Thoracic aorta (tissue), 2 donors: ENCODE measurements at regions not wholly inside any gene's neighbourhood (a gene's known extent, or its start where the extent isn't known, plus 50 kb on each side); places are given as distances from the start of the nearest gene placed in this dataset.

Experiments used
- ATAC-seq: fragments of 150-250 bp; one replicate; pipeline ENCODE4 v1.8.0; 2017; ENCODE audit warnings: low read depth; ENCODE audit not compliant: insufficient number of reproducible peaks, low FRiP score
- DNase-seq: peaks from one replicate; pipeline ENCODE4 v3.0.0-alpha.2; 2020; ENCODE audit warnings: low spot score
- H3K27ac ChIP-seq, 2 donors: fragments of 200-600 bp; sonication (generic); 1 replicate in 1 of 2; 2 replicates in 1 of 2; pipeline ENCODE4 v1.5.1; 2016; ENCODE audit warnings: mild to moderate bottlenecking in 2 of 2, moderate library complexity in 2 of 2
- H3K27me3 ChIP-seq: fragments of 200-600 bp; sonication (generic); replicated peaks from 2 replicates; pipeline ENCODE4 v1.6.0; 2016; ENCODE audit warnings: mild to moderate bottlenecking; ENCODE audit not compliant: insufficient read depth
- H3K36me3 ChIP-seq: fragments of 200-600 bp; sonication (generic); one replicate; pipeline ENCODE4 v1.5.1; 2016
- H3K4me1 ChIP-seq, 2 donors: fragments of 200-600 bp; sonication (generic); 1 replicate in 1 of 2; 2 replicates in 1 of 2; pipeline versions ENCODE4 v1.5.1 to v1.6.0; 2016; ENCODE audit warnings: low read depth in 2 of 2, mild to moderate bottlenecking in 1 of 2; ENCODE audit not compliant: control insufficient read depth in 1 of 2
- H3K4me3 ChIP-seq: fragments of 200-600 bp; sonication (generic); 2 replicates; pipeline ENCODE4 v1.5.1; 2016; ENCODE audit warnings: mild to moderate bottlenecking
- H3K9me3 ChIP-seq: fragments of 200-600 bp; sonication (generic); 2 replicates; pipeline ENCODE4 v1.5.1; 2016
- CTCF ChIP-seq: fragments of 200-600 bp; sonication (generic); IDR thresholded peaks from one replicate; pipeline ENCODE4 v1.5.1; 2019; ENCODE audit warnings: antibody characterized with exemption

GRCh38 chr13:75993823-75994222, 357.7 kb downstream of the LMO7 start:
- no peak for TF ChIP-seq CTCF
- no peaks in the 10 kb centered on the region for H3K36me3 ChIP-seq
- no peak overlapping the region for H3K27ac ChIP-seq
- no peaks in the 10 kb centered on the region for H3K27me3 ChIP-seq
- no peaks in the 10 kb centered on the region for H3K9me3 ChIP-seq
- H3K4me3 ChIP-seq = no peak overlapping the region
- no peaks in the 10 kb centered on the region for H3K4me1 ChIP-seq
- no peak for DNase-seq
- no peak for ATAC-seq

GRCh38 chr13:75993241-75993640, 357.1 kb downstream of the LMO7 start:
- Histone ChIP-seq H3K27ac (no peak overlapping the region), H3K36me3 (no peaks in the 10 kb centered on the region), H3K9me3 (no peaks in the 10 kb centered on the region), H3K4me1 (no peaks in the 10 kb centered on the region), H3K4me3 (no peak overlapping the region), H3K27me3 (no peaks in the 10 kb centered on the region)
- DNase-seq = no peak
- ATAC-seq = no peak
- TF ChIP-seq CTCF = no peak

- H3K27ac ChIP-seq = no peak overlapping the region
- no peaks in the 10 kb centered on the region for H3K36me3 ChIP-seq
- no peak for ATAC-seq
- H3K4me1 ChIP-seq = no peaks in the 10 kb centered on the region
- no peaks in the 10 kb centered on the region for H3K27me3 ChIP-seq
- H3K9me3 ChIP-seq = no peaks in the 10 kb centered on the region
- TF ChIP-seq CTCF = no peak
- DNase-seq = no peak
- H3K4me3 ChIP-seq = no peak overlapping the region
Observed at GRCh38 chr13:75986818-75987217, 350.7 kb downstream of the LMO7 start.

GRCh38 chr13:75985132-75985531, 349.0 kb downstream of the LMO7 start:
- Histone ChIP-seq H3K27me3 (no peaks in the 10 kb centered on the region), H3K4me1 (no peaks in the 10 kb centered on the region), H3K9me3 (no peaks in the 10 kb centered on the region), H3K36me3 (no peaks in the 10 kb centered on the region), H3K4me3 (no peak overlapping the region), H3K27ac (no peak overlapping the region)
- ATAC-seq (no peak), DNase-seq (no peak)
- no peak for TF ChIP-seq CTCF

- no peaks in the 10 kb centered on the region for H3K27me3 ChIP-seq
- no peak for DNase-seq
- H3K9me3 ChIP-seq = no peaks in the 10 kb centered on the region
- no peak for ATAC-seq
- no peak overlapping the region for H3K4me3 ChIP-seq
- no peak for TF ChIP-seq CTCF
- H3K36me3 ChIP-seq = no peaks in the 10 kb centered on the region
- no peaks in the 10 kb centered on the region for H3K4me1 ChIP-seq
- no peak overlapping the region for H3K27ac ChIP-seq
Observed at GRCh38 chr13:75978818-75979217, 342.7 kb downstream of the LMO7 start.
